ENCODE measurements at regions not wholly inside any gene's neighbourhood (a gene's known extent, or its start where the extent isn't known, plus 50 kb on each side); places are given as distances from the start of the nearest gene placed in this dataset.

GRCh38 chr7:12941512-12941911, 254.1 kb downstream of the ARL4A start:
- Histone ChIP-seq H3K9me3 (ENCODE audit: control insufficient read depth in 1 of 2, insufficient read depth in 1 of 2, low read depth in 1 of 2, low read length in 2 of 2) (peaks cover 0 to 2% of the 10 kb centered on the region in 2 experiments; a peak in 1 of 4 replicates), H3K27ac (ENCODE audit: low read depth, low read length) (no peak overlapping the region), H3K4me3 (replicated peaks in 1 of 2; ENCODE audit: low read depth in 1 of 2, low read length in 2 of 2) (no peak overlapping the region), H4K20me1 (ENCODE audit: insufficient read depth) (no peaks in the 10 kb centered on the region), H3K36me3 (ENCODE audit: control insufficient read depth in 1 of 2, insufficient read depth in 2 of 2, low read length in 2 of 2) (no peaks in the 10 kb centered on the region), H3K79me2 (ENCODE audit: insufficient read depth, low read length) (no peaks in the 10 kb centered on the region), H3K9ac (ENCODE audit: low read length) (no peak overlapping the region), H3K4me2 (ENCODE audit: low read length) (no peak overlapping the region), H2AFZ (ENCODE audit: low read depth, low read length, poor library complexity, severe bottlenecking) (no peak overlapping the region), H3K9me2 (ENCODE audit: insufficient read depth) (no peaks in the 10 kb centered on the region), H3K4me1 (ENCODE audit: control insufficient read depth in 1 of 2, insufficient read depth in 2 of 2, low read length in 2 of 2) (peaks cover 0 to 5% of the 10 kb centered on the region in 2 experiments; a peak in 1 of 4 replicates), H3K27me3 (ENCODE audit: insufficient read depth, low read length) (no peaks in the 10 kb centered on the region)
- DNase-seq (ENCODE audit: low read depth, low spot score) (no peak), ATAC-seq (no peak)
- RAD21 ChIA-PET (ENCODE audit: low non-redundant PET in 1 of 2, low total read pairs in 2 of 2, uncharacterized antibody in 2 of 2, unreplicated experiment in 2 of 2): no interaction called here
- TF ChIP-seq ELF1 (IDR thresholded peaks at IDR 0.05; ENCODE audit: borderline replicate concordance, low read depth) (no peak), CEBPB (IDR thresholded peaks at IDR 0.05; ENCODE audit: low read depth) (no peak), POLR2A (IDR thresholded peaks at IDR 0.05; ENCODE audit: borderline replicate concordance, extremely low read depth, insufficient read depth, insufficient read length) (no peak), EZH2 (IDR thresholded peaks at IDR 0.05) (no peak), ZBTB33 (IDR thresholded peaks at IDR 0.05; ENCODE audit: extremely low read depth, insufficient replicate concordance, low read length) (no peak), EGR1 (IDR thresholded peaks at IDR 0.05; ENCODE audit: low read depth) (no peak), JUND (IDR thresholded peaks at IDR 0.05) (no peak), FOSL1 (IDR thresholded peaks at IDR 0.05; ENCODE audit: low read depth) (no peak), EZH2phosphoT487 (IDR thresholded peaks at IDR 0.05; ENCODE audit: borderline replicate concordance) (no peak)
- CTCF ChIA-PET: no interaction called here
- POLR2A ChIA-PET: no interaction called here
- BruUV-seq (replicated peaks): no TSS peak
- intact Hi-C loops (cut with micrococcal nuclease): no loop called here

GRCh38 chr7:12942609-12943008, 255.2 kb downstream of the ARL4A start:
- H3K27ac ChIP-seq (ENCODE audit: low read depth, low read length): no peak overlapping the region
- H3K4me3 ChIP-seq (replicated peaks in 1 of 2; ENCODE audit: low read depth in 1 of 2, low read length in 2 of 2): no peak overlapping the region
- H3K4me2 ChIP-seq (ENCODE audit: low read length): no peak overlapping the region
- no peak overlapping the region for H3K9ac ChIP-seq (ENCODE audit: low read length)
- H4K20me1 ChIP-seq (ENCODE audit: insufficient read depth): no peaks in the 10 kb centered on the region
- no peaks in the 10 kb centered on the region for H3K36me3 ChIP-seq (ENCODE audit: control insufficient read depth in 1 of 2, insufficient read depth in 2 of 2, low read length in 2 of 2)
- H3K79me2 ChIP-seq (ENCODE audit: insufficient read depth, low read length): no peaks in the 10 kb centered on the region
- no peak for ATAC-seq
- intact Hi-C loops (cut with micrococcal nuclease): no loop called here
- no peaks in the 10 kb centered on the region for H3K27me3 ChIP-seq (ENCODE audit: insufficient read depth, low read length)
- H3K4me1 ChIP-seq (ENCODE audit: control insufficient read depth in 1 of 2, insufficient read depth in 2 of 2, low read length in 2 of 2): peaks cover 0 to 5% of the 10 kb centered on the region in 2 experiments; a peak in 1 of 4 replicates
- no TSS peak for BruUV-seq (replicated peaks)
- H3K9me2 ChIP-seq (ENCODE audit: insufficient read depth): no peaks in the 10 kb centered on the region
- DNase-seq (ENCODE audit: low read depth, low spot score): no peak
- TF ChIP-seq EGR1 (IDR thresholded peaks at IDR 0.05; ENCODE audit: low read depth) (no peak), SIN3A (IDR thresholded peaks at IDR 0.05; ENCODE audit: low read depth) (no peak), YY1 (IDR thresholded peaks at IDR 0.05; ENCODE audit: extremely low read depth, insufficient replicate concordance, low read depth, low read length) (no peak)
- ChIA-PET RAD21 (ENCODE audit: low non-redundant PET in 1 of 2, low total read pairs in 2 of 2, uncharacterized antibody in 2 of 2, unreplicated experiment in 2 of 2) (no interaction called here), POLR2A (no interaction called here), CTCF (interaction anchor here (1.5 kb wide), 1 partner anchor 256 kb away, joined by 5 read pairs; the partner anchor contains the start of gene ARL4A)
- H3K9me3 ChIP-seq (ENCODE audit: control insufficient read depth in 1 of 2, insufficient read depth in 1 of 2, low read depth in 1 of 2, low read length in 2 of 2): peaks cover 0 to 2% of the 10 kb centered on the region in 2 experiments; a peak in 1 of 4 replicates
- H2AFZ ChIP-seq (ENCODE audit: low read depth, low read length, poor library complexity, severe bottlenecking): no peak overlapping the region

Measured in HCT116 (cell line).